SK-N-MC (cell line): ENCODE measurements at regions not wholly inside any gene's neighbourhood (a gene's known extent, or its start where the extent isn't known, plus 50 kb on each side); places are given as distances from the start of the nearest gene placed in this dataset.

ENCODE experiments used
- EZH2 ChIP-seq: fragments of 200-600 bp; sonication (generic); IDR thresholded peaks from one replicate; pipeline ENCODE4 v1.6.1; 2017; ENCODE audit warnings: antibody characterized with exemption
- POLR2AphosphoS5 ChIP-seq: IDR thresholded peaks from 2 replicates; pipeline ENCODE4 v1.6.1; 2012; ENCODE audit warnings: mild to moderate bottlenecking, low read depth, low read length, borderline replicate concordance

DNA sequence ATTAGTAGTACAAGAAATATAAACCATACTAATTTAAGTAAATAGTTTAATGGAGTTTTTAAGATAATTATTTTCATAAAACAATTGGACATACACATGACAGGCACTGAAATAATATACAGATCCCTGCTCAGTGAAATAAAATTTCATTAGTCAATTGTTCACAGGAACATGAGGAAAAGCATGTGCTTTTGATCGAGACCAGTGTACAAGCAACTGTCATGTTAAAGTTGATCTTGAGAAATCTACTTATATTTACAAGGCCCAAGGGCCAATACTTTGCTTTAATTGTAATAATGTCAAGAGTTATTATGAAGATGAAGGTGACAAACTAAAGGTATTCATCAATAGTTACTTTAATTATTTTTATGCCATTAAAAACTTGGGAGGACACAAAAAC, 792.7 kb upstream of the LUZP2 start:
- TF ChIP-seq EZH2 (no peak), POLR2AphosphoS5 (no peak)
